ENCODE measurements at regions not wholly inside any gene's neighbourhood (a gene's known extent, or its start where the extent isn't known, plus 50 kb on each side); places are given as distances from the start of the nearest gene placed in this dataset.
"Not testable (repeated sequence)": the region's sequence is repeated elsewhere in the genome, so short reads cannot be mapped to it uniquely, and the experiment has no call there.

GRCh38 chr14:104477666-104478380, 101.7 kb upstream of the C14orf180 start:
- Histone ChIP-seq H3K27me3 (peaks cover 0 to 12% (median 6%) of the 10 kb centered on the region in 3 donors), H3K27ac (no peak overlapping the region), H3K9me3 (no peaks in the 10 kb centered on the region), H3K36me3 (no peaks in the 10 kb centered on the region), H3K4me3 (no peak overlapping the region), H3K4me1 (no peaks in the 10 kb centered on the region)
- TF ChIP-seq CTCF (IDR thresholded peaks at IDR 0.05 in 4 of 5, conservative IDR thresholded peaks at IDR 0.05 in 1 of 5) (no peak), POLR2A (IDR thresholded peaks at IDR 0.05) (no peak)
- intact Hi-C loops (cut with DNase I; ENCODE audit: low total_unique reads) (no loop called here), in situ Hi-C loops (cut with MboI; ENCODE audit: low sequenced_read_pairs in 4 of 4) (no loop called here)
- no peak for ATAC-seq
- DNase-seq = no peak

- Histone ChIP-seq H3K27ac (no peak overlapping the region), H3K9me3 (no peaks in the 10 kb centered on the region), H3K4me3 (no peak overlapping the region), H3K36me3 (no peaks in the 10 kb centered on the region), H3K4me1 (no peaks in the 10 kb centered on the region), H3K27me3 (peaks cover 0 to 12% (median 6%) of the 10 kb centered on the region in 3 donors)
- TF ChIP-seq POLR2A (IDR thresholded peaks at IDR 0.05) (no peak), CTCF (IDR thresholded peaks at IDR 0.05 in 4 of 5, conservative IDR thresholded peaks at IDR 0.05 in 1 of 5) (no peak)
- in situ Hi-C loops (cut with MboI; ENCODE audit: low sequenced_read_pairs in 4 of 4) = no loop called here
- ATAC-seq = no peak
- no peak for DNase-seq
- intact Hi-C loops (cut with DNase I; ENCODE audit: low total_unique reads) = no loop called here
These were observed 100.9 kb upstream of the C14orf180 start for GRCh38 chr14:104478656-104479055.

GRCh38 chr14:104479901-104480300, 99.7 kb upstream of the C14orf180 start:
- Histone ChIP-seq H3K4me1 (no peaks in the 10 kb centered on the region), H3K9me3 (no peaks in the 10 kb centered on the region), H3K27ac (no peak overlapping the region), H3K27me3 (peaks cover 0 to 6% (median 4%) of the 10 kb centered on the region in 3 donors), H3K4me3 (no peak overlapping the region), H3K36me3 (no peaks in the 10 kb centered on the region)
- DNase-seq (no peak), ATAC-seq (no peak)
- TF ChIP-seq POLR2A (IDR thresholded peaks at IDR 0.05) (no peak), CTCF (IDR thresholded peaks at IDR 0.05 in 4 of 5, conservative IDR thresholded peaks at IDR 0.05 in 1 of 5) (no peak)
- intact Hi-C loops (cut with DNase I; ENCODE audit: low total_unique reads) = no loop called here
- in situ Hi-C loops (cut with MboI; ENCODE audit: low sequenced_read_pairs in 4 of 4) = no loop called here

- in situ Hi-C loops (cut with MboI; ENCODE audit: low sequenced_read_pairs in 4 of 4) (no loop called here), intact Hi-C loops (cut with DNase I; ENCODE audit: low total_unique reads) (no loop called here)
- Histone ChIP-seq H3K9me3 (no peaks in the 10 kb centered on the region), H3K4me3 (no peak overlapping the region), H3K27ac (no peak overlapping the region), H3K4me1 (no peaks in the 10 kb centered on the region), H3K36me3 (no peaks in the 10 kb centered on the region), H3K27me3 (no peaks in the 10 kb centered on the region)
- TF ChIP-seq POLR2A (IDR thresholded peaks at IDR 0.05) (no peak), CTCF (IDR thresholded peaks at IDR 0.05 in 4 of 5, conservative IDR thresholded peaks at IDR 0.05 in 1 of 5) (no peak)
- no peak for ATAC-seq
- no peak for DNase-seq
These were observed 98.2 kb upstream of the C14orf180 start for GRCh38 chr14:104481323-104481722.

GRCh38 chr14:104482017-104482416, 97.5 kb upstream of the C14orf180 start:
- not testable (repeated sequence) for H3K27me3 ChIP-seq, DNase-seq, H3K36me3 ChIP-seq

More at GRCh38 chr14:104482017-104482416, 97.5 kb upstream of the C14orf180 start:
- ATAC-seq; H3K9me3 ChIP-seq; H3K4me1 ChIP-seq; in situ Hi-C loops (cut with MboI; ENCODE audit: low sequenced_read_pairs in 4 of 4); intact Hi-C loops (cut with DNase I; ENCODE audit: low total_unique reads); H3K27ac ChIP-seq; H3K4me3 ChIP-seq: not testable (repeated sequence)
